Spleen (tissue), 11 donors: ENCODE measurements at regions not wholly inside any gene's neighbourhood (a gene's known extent, or its start where the extent isn't known, plus 50 kb on each side); places are given as distances from the start of the nearest gene placed in this dataset.

ENCODE experiments used
- DNase-seq: peaks from one replicate; pipeline ENCODE4 v3.0.0-alpha.2; 2020
- H3K27ac ChIP-seq, 8 donors: fragments of 200-600 bp; sonication (generic) in 7 of 8; 1 replicate in 4 of 8; 2 replicates in 4 of 8; pipeline versions ENCODE4 v1.5.0 to v1.8.0; 2016 to 2021; ENCODE audit warnings: inconsistent platforms in 4 of 8, mild to moderate bottlenecking in 4 of 8, moderate library complexity in 1 of 8
- H3K27me3 ChIP-seq, 7 donors: fragments of 200-600 bp; sonication (generic) in 6 of 7; replicated peaks in 1 of 7; 1 replicate in 4 of 7; 2 replicates in 3 of 7; pipeline versions ENCODE4 v1.5.0 to v1.8.0; 2016 to 2021; ENCODE audit warnings: inconsistent platforms in 3 of 7, mild to moderate bottlenecking in 1 of 7
- H3K36me3 ChIP-seq, 6 donors: fragments of 200-600 bp; sonication (generic) in 5 of 6; 1 replicate in 4 of 6; 2 replicates in 2 of 6; pipeline versions ENCODE4 v1.5.0 to v1.8.0; 2016 to 2021; ENCODE audit warnings: inconsistent platforms in 2 of 6
- H3K4me1 ChIP-seq, 6 donors: fragments of 200-600 bp; sonication (generic) in 5 of 6; 1 replicate in 3 of 6; 2 replicates in 3 of 6; pipeline versions ENCODE4 v1.5.0 to v1.8.0; 2016 to 2021; ENCODE audit warnings: inconsistent platforms in 3 of 6
- H3K4me3 ChIP-seq, 8 donors: fragments of 200-600 bp; sonication (generic) in 7 of 8; 1 replicate in 4 of 8; 2 replicates in 4 of 8; pipeline versions ENCODE4 v1.5.0 to v1.8.0; 2016 to 2021; ENCODE audit warnings: inconsistent platforms in 4 of 8, mild to moderate bottlenecking in 4 of 8, moderate library complexity in 2 of 8
- H3K9me3 ChIP-seq, 8 donors: fragments of 200-600 bp; sonication (generic) in 7 of 8; 1 replicate in 4 of 8; 2 replicates in 4 of 8; pipeline versions ENCODE4 v1.5.0 to v1.8.0; 2016 to 2021; ENCODE audit warnings: inconsistent platforms in 4 of 8
- POLR2A ChIP-seq, 3 donors: fragments of 450-650 bp; IDR thresholded peaks; one replicate each; pipeline ENCODE4 v1.5.1; 2017; ENCODE audit warnings: antibody characterized with exemption in 3 of 3, mild to moderate bottlenecking in 1 of 3
- POLR2AphosphoS5 ChIP-seq, 3 donors: sonication (generic); formaldehyde crosslinking; IDR thresholded peaks; one replicate each; pipeline ENCODE4 v1.5.1; 2017; ENCODE audit warnings: antibody characterized with exemption in 3 of 3
- WGBS, 5 donors: extraction: QIAGEN DNeasy Blood & Tissue Kit in 3 of 5; methylation state at CpG; one replicate each; pipeline versions ENCODE4 v1.1.5 to v1.1.7; 2013 to 2018; 5-methylcytosine and 5-hydroxymethylcytosine counted together
- intact Hi-C: fragments of 100-400 bp; cut with DNase I; formaldehyde crosslinking; loops from one replicate; pipeline ENCODE4 v1.15.0; 2023; ENCODE audit warnings: low total_unique reads
- TF ChIP-seq, protein P1 (sequence below), 11 experiments: fragments of 200-600 bp in 7 of 11; fragments of 450-650 bp in 4 of 11; sonication (generic) in 4 of 11; IDR thresholded peaks in 8 of 11; conservative IDR thresholded peaks in 3 of 11; 1 replicate in 7 of 11; 2 replicates in 4 of 11; pipeline versions ENCODE4 v1.4.0 to v1.8.0; 2016 to 2021; ENCODE audit warnings: antibody characterized with exemption in 11 of 11, inconsistent platforms in 4 of 11, mild to moderate bottlenecking in 1 of 11
- donor health status: healthy with polysubstance abuse.
- donor health status: DM: no; HTN: no; CAD: no; lungs with moderate emphysema.
- donor health status: DM: no; HTN: no; CAD: no.
- donor health status: Bipolar disorder and iron deficiency.
- donor health status: healthy.
- donor health status: DM: no; HTN: no; CAD: no.
- donor health status: DM: yes; HTN: yes; CAD: no.

DNA sequence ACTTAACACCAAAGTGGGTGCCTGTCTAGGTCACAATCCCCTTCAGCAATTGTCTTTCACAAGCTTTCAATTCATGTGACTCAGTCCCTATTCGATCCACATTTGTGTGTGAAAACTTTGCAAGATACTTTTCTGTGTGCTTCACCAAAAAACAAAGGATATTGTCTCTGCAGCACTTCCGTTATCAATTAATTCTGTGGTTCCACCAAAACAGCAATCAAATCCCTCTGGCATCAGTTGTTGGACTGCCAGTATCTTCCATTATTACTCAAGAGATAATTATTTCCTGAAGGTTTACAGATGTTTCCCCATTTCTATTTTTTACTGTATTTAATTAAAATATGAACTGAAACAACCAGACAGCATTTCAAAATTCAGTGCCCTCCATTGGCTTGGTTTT, 481.4 kb downstream of the SUCLA2 start:
- Histone ChIP-seq H3K4me1 (no peaks in the 10 kb centered on the region), H3K27me3 (no peaks in the 10 kb centered on the region), H3K36me3 (no peaks in the 10 kb centered on the region), H3K9me3 (peaks cover 0 to 16% (median 9%) of the 10 kb centered on the region in 8 donors), H3K27ac (no peak overlapping the region), H3K4me3 (no peak overlapping the region)
- TF ChIP-seq, protein P1, sequence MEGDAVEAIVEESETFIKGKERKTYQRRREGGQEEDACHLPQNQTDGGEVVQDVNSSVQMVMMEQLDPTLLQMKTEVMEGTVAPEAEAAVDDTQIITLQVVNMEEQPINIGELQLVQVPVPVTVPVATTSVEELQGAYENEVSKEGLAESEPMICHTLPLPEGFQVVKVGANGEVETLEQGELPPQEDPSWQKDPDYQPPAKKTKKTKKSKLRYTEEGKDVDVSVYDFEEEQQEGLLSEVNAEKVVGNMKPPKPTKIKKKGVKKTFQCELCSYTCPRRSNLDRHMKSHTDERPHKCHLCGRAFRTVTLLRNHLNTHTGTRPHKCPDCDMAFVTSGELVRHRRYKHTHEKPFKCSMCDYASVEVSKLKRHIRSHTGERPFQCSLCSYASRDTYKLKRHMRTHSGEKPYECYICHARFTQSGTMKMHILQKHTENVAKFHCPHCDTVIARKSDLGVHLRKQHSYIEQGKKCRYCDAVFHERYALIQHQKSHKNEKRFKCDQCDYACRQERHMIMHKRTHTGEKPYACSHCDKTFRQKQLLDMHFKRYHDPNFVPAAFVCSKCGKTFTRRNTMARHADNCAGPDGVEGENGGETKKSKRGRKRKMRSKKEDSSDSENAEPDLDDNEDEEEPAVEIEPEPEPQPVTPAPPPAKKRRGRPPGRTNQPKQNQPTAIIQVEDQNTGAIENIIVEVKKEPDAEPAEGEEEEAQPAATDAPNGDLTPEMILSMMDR (IDR thresholded peaks at IDR 0.05 in 8 of 11, conservative IDR thresholded peaks at IDR 0.05 in 3 of 11) = no peak
- TF ChIP-seq POLR2AphosphoS5 (IDR thresholded peaks at IDR 0.05) = no peak
- TF ChIP-seq POLR2A (IDR thresholded peaks at IDR 0.05) = no peak
- no peak for DNase-seq
- WGBS, 5 donors = 35 to 43% (median 35%) methylated on average over 2 of the region's 2 CpGs
- intact Hi-C loops = no loop called here

DNA sequence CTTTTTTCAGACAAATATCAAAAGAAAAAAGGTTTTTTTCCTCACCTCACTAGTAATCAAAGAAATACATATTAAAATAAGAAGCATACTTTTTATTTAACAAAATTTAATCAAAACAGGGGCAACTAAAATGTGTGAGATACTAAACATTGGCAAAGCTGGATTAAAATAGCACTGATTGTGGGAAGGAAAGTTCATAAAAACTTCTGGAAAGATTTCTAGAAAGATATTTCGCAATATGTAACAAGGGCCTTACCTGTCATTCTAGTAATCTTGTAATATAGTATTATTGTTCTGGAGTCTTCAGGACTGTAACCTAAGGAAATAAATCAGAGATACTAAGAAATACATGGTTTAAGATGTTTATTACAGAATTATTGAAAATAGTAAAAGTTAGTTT, 482.5 kb downstream of the SUCLA2 start:
- H3K4me3 ChIP-seq = no peak overlapping the region
- peaks cover 0 to 17% (median 12%) of the 10 kb centered on the region in 8 donors for H3K9me3 ChIP-seq
- TF ChIP-seq POLR2A (IDR thresholded peaks at IDR 0.05) (no peak), POLR2AphosphoS5 (IDR thresholded peaks at IDR 0.05) (no peak)
- TF ChIP-seq, protein P1 (IDR thresholded peaks at IDR 0.05 in 8 of 11, conservative IDR thresholded peaks at IDR 0.05 in 3 of 11) = no peak
- no peak overlapping the region for H3K27ac ChIP-seq
- WGBS, 5 donors = 82 to 96% (median 85%) methylated on average over 1 of the region's 1 CpG
- no peak for DNase-seq
- no peaks in the 10 kb centered on the region for H3K27me3 ChIP-seq
- H3K36me3 ChIP-seq = no peaks in the 10 kb centered on the region
- intact Hi-C loops = no loop called here
- no peaks in the 10 kb centered on the region for H3K4me1 ChIP-seq

DNA sequence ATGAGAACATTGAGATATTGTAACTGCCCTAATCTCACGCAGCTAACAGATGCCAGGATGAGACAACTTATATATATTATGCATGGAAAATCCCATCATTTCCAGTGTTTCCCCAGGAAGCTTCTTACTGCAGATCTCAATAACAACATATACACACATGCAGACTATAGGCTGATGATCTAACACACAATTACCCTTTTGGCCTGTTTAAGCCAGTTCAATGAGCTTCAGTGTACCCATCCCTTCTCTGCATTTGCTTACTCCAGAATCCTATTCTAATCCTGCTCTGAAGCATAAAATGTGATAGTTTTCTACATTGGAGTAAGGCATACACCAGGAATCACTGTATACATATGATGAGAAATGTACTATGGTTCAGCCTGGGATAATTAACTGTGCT, 489.4 kb downstream of the SUCLA2 start:
- Histone ChIP-seq H3K27ac (no peak overlapping the region), H3K4me1 (no peaks in the 10 kb centered on the region), H3K9me3 (peaks cover 0 to 15% (median 11%) of the 10 kb centered on the region in 8 donors), H3K36me3 (no peaks in the 10 kb centered on the region), H3K4me3 (no peak overlapping the region), H3K27me3 (no peaks in the 10 kb centered on the region)
- TF ChIP-seq POLR2AphosphoS5 (IDR thresholded peaks at IDR 0.05) (no peak), POLR2A (IDR thresholded peaks at IDR 0.05) (no peak)
- TF ChIP-seq, protein P1 (IDR thresholded peaks at IDR 0.05 in 8 of 11, conservative IDR thresholded peaks at IDR 0.05 in 3 of 11) = no peak
- intact Hi-C loops = no loop called here
- DNase-seq = no peak
- WGBS, 5 donors = 78 to 88% (median 81%) methylated on average over 1 of the region's 1 CpG

DNA sequence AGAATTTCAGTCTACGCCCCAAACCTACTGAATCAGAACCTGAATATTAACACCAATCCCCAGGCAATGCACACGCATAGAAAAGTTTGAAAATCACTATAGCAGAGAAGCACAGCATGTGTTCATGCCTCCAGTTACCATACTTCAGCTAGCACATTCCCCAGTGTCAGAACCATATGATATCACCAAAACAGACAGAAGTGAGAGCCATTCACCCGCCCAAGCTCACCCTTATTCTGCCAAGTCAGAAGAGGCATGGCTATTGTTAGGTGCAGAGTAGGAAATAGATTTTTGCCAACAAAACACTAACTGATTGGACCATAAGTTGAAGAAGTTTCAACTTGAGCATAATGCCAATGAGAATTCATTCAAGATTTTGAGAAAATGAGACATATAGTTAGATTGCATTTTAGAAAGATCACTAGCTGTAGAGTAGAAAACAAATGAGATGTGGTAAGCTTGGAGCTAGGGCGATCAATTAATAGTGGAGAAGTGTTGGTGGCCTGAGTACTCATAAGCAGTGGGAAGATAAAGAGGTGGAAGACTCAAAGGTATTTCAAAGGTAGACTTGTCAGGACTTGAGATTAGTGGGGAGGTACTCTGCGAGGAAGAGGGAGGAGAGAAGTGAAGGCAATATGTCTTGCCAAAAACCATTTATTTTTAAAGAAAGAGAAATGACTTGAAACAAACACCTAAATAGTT, 492.4 kb downstream of the SUCLA2 start:
- 79 to 87% (median 80%) methylated on average over 5 of the region's 5 CpGs for WGBS, 5 donors
- intact Hi-C loops = no loop called here
- DNase-seq = no peak
- Histone ChIP-seq H3K4me3 (no peak overlapping the region), H3K27me3 (no peaks in the 10 kb centered on the region), H3K36me3 (no peaks in the 10 kb centered on the region), H3K27ac (no peak overlapping the region), H3K4me1 (no peaks in the 10 kb centered on the region), H3K9me3 (no peaks in the 10 kb centered on the region)
- TF ChIP-seq, protein P1 (IDR thresholded peaks at IDR 0.05 in 8 of 11, conservative IDR thresholded peaks at IDR 0.05 in 3 of 11) = no peak
- TF ChIP-seq POLR2A (IDR thresholded peaks at IDR 0.05) = no peak
